ENCODE measurements at regions not wholly inside any gene's neighbourhood (a gene's known extent, or its start where the extent isn't known, plus 50 kb on each side); places are given as distances from the start of the nearest gene placed in this dataset.

- TF ChIP-seq CTCF (IDR thresholded peaks at IDR 0.05), result no peak
- no peak for TF ChIP-seq POLR2A (IDR thresholded peaks at IDR 0.05)
Measured at GRCh38 chr2:118710481-118710880, 137.0 kb downstream of the EN1 start.

Data from adrenal gland (tissue), 5 donors.